ENCODE measurements at regions not wholly inside any gene's neighbourhood (a gene's known extent, or its start where the extent isn't known, plus 50 kb on each side); places are given as distances from the start of the nearest gene placed in this dataset.

DNA sequence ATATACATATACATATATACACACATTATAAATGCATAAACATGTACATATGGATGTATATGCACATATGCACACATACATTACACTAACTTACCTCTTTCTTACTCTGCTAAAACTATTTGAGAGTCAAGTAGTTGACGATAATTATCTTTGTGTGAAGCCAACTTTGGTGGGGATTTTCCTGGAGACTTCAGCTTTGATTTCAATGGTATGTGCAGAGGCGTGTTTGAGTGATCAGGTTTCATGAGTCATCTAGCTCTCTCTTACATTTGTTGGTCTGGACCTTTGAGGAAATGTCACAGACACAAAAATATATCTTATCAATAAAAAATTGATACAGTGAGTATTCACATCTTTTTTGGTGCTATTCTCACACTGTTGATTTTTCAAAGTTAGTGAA is 769.1 kb upstream of the LUZP2 start:
- H3K9me3 ChIP-seq: no peaks in the 10 kb centered on the region
- H3K4me3 ChIP-seq: no peak overlapping the region
- H3K36me3 ChIP-seq: no peaks in the 10 kb centered on the region
- H3K27ac ChIP-seq: no peak overlapping the region
- no peaks in the 10 kb centered on the region for H3K4me1 ChIP-seq
- TF ChIP-seq, protein P1, sequence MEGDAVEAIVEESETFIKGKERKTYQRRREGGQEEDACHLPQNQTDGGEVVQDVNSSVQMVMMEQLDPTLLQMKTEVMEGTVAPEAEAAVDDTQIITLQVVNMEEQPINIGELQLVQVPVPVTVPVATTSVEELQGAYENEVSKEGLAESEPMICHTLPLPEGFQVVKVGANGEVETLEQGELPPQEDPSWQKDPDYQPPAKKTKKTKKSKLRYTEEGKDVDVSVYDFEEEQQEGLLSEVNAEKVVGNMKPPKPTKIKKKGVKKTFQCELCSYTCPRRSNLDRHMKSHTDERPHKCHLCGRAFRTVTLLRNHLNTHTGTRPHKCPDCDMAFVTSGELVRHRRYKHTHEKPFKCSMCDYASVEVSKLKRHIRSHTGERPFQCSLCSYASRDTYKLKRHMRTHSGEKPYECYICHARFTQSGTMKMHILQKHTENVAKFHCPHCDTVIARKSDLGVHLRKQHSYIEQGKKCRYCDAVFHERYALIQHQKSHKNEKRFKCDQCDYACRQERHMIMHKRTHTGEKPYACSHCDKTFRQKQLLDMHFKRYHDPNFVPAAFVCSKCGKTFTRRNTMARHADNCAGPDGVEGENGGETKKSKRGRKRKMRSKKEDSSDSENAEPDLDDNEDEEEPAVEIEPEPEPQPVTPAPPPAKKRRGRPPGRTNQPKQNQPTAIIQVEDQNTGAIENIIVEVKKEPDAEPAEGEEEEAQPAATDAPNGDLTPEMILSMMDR (IDR thresholded peaks at IDR 0.05): no peak
- TF ChIP-seq POLR2AphosphoS5 (IDR thresholded peaks at IDR 0.05; ENCODE audit: insufficient read depth in 1 of 2, low read depth in 1 of 2): no peak
- no peak for TF ChIP-seq POLR2A (IDR thresholded peaks at IDR 0.05)
- DNase-seq (ENCODE audit: extremely low spot score in 2 of 2): no peak
- intact Hi-C loops (cut with DNase I): no loop called here
- H3K27me3 ChIP-seq: no peaks in the 10 kb centered on the region

DNA sequence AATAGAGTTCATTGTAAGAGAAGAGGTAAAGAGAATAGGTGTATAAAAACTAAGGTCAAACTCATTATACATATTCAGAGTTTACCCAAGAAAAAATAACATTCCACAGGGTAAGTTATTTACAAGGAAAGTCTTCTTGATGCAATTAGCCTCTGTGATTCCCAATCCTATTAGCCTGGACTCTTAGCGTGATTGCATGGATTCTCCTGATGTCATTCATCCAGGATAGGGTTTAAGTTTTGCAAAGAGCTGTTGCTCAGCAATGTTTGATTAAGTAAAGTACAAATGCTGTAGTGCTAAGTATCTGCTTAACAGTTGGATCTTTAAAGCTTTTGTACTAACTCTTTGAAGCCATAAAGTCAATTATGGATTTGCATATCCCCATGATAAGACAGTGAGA is 767.8 kb upstream of the LUZP2 start:
- no peak overlapping the region for H3K27ac ChIP-seq
- intact Hi-C loops (cut with DNase I): no loop called here
- TF ChIP-seq POLR2AphosphoS5 (IDR thresholded peaks at IDR 0.05; ENCODE audit: insufficient read depth in 1 of 2, low read depth in 1 of 2) (no peak), POLR2A (IDR thresholded peaks at IDR 0.05) (no peak)
- TF ChIP-seq, protein P1 (IDR thresholded peaks at IDR 0.05): no peak
- DNase-seq (ENCODE audit: extremely low spot score in 2 of 2): no peak
- no peaks in the 10 kb centered on the region for H3K36me3 ChIP-seq
- H3K9me3 ChIP-seq: no peaks in the 10 kb centered on the region
- no peak overlapping the region for H3K4me3 ChIP-seq
- H3K4me1 ChIP-seq: no peaks in the 10 kb centered on the region
- no peaks in the 10 kb centered on the region for H3K27me3 ChIP-seq

DNA sequence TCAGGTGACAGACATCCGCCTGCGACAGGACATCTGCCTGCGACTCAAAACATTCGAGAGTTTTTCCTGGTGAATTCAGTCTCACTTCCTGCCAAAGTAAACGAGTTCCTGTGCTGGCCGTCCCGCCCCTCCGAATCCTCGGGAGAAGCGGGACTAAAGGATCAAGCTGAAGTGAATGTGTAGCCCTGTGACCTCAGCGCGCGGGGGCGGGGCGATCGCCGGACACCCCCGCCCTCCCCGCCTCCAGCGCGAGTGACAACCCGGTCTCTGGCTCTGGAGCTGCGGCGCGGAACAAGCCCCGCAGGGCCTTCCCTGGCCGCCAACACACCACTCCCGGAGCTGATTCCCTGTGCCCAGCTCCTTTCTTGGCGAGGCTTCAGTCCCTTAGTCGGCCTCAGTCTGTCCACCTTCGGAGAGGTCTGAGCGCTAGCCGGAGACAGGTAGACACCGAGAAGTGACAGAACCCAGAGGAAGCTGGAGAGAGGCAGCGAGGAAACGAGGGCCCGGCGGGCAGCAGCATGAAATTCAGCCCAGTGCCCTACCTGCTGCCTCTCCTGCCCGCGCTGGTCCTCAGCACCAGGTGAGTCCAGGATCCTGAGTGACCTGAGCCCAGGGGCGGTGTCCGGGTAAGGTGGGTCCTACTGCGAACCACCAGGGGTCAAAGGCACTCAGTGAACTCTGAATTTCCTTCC is 766.4 kb upstream of the LUZP2 start:
- no peak for DNase-seq (ENCODE audit: extremely low spot score in 2 of 2)
- Histone ChIP-seq H3K27ac (no peak overlapping the region), H3K36me3 (no peaks in the 10 kb centered on the region), H3K4me3 (no peak overlapping the region), H3K4me1 (no peaks in the 10 kb centered on the region), H3K9me3 (no peaks in the 10 kb centered on the region), H3K27me3 (no peaks in the 10 kb centered on the region)
- TF ChIP-seq, protein P1 (IDR thresholded peaks at IDR 0.05): no peak
- TF ChIP-seq POLR2A (IDR thresholded peaks at IDR 0.05) (no peak), POLR2AphosphoS5 (IDR thresholded peaks at IDR 0.05; ENCODE audit: insufficient read depth in 1 of 2, low read depth in 1 of 2) (no peak)
- intact Hi-C loops (cut with DNase I): loop anchor here (10.0 kb wide), 1 partner anchor 1516 kb away; no protein-coding TSS in a partner anchor

DNA sequence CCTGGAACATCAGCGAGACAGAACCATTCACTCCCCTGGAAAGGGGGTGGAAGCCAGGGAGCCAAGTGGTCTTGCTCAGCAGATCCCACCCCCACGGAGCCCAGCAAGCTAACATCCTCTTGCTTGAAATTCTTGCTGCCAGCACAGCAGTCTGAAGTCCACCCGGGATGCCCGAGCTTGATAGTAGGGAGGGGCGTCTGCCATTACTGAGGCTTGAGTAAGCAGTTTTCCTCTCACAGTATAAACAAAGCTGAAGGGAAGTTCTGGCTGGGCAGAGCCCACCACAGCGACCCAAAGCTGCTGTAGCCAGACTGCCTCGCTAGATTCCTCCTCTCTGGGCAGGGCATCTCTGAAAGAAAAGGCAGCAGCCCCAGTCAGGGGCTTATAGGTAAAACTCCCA is 764.8 kb upstream of the LUZP2 start:
- intact Hi-C loops (cut with DNase I): loop anchor here (10.0 kb wide), 1 partner anchor 1517 kb away; no protein-coding TSS in a partner anchor
- H3K9me3 ChIP-seq: no peaks in the 10 kb centered on the region
- no peak overlapping the region for H3K27ac ChIP-seq
- H3K4me3 ChIP-seq: no peak overlapping the region
- no peak for DNase-seq (ENCODE audit: extremely low spot score in 2 of 2)
- no peaks in the 10 kb centered on the region for H3K36me3 ChIP-seq
- no peak for TF ChIP-seq POLR2A (IDR thresholded peaks at IDR 0.05)
- TF ChIP-seq, protein P1 (IDR thresholded peaks at IDR 0.05): no peak
- TF ChIP-seq POLR2AphosphoS5 (IDR thresholded peaks at IDR 0.05; ENCODE audit: insufficient read depth in 1 of 2, low read depth in 1 of 2): no peak
- no peaks in the 10 kb centered on the region for H3K27me3 ChIP-seq
- H3K4me1 ChIP-seq: no peaks in the 10 kb centered on the region

DNA sequence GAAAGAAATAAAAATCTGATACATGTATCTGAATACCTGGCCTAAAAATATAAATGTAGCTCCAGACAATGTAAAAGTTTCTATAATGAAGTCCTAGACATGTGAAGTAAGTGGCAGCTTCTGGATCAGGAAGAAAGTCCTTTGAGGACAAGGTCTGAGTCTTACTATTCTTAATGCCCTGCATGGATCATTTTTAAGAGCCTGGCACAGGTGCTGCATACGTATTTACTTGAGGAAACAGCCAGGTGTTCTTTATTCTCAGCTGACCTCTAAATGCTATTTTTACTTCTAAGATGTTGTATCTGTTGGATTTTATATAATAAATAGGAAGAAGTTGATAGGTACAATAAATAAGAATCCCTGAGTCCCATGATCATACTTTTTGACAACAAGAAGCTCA is 750.0 kb upstream of the LUZP2 start:
- no peaks in the 10 kb centered on the region for H3K4me1 ChIP-seq
- TF ChIP-seq, protein P1 (IDR thresholded peaks at IDR 0.05): no peak
- H3K4me3 ChIP-seq: no peak overlapping the region
- no peak overlapping the region for H3K27ac ChIP-seq
- no peaks in the 10 kb centered on the region for H3K36me3 ChIP-seq
- intact Hi-C loops (cut with DNase I): no loop called here
- no peaks in the 10 kb centered on the region for H3K9me3 ChIP-seq
- DNase-seq (ENCODE audit: extremely low spot score in 2 of 2): no peak
- no peaks in the 10 kb centered on the region for H3K27me3 ChIP-seq
